HEK293 (cell line): ENCODE measurements at regions not wholly inside any gene's neighbourhood (a gene's known extent, or its start where the extent isn't known, plus 50 kb on each side); places are given as distances from the start of the nearest gene placed in this dataset.

Source experiments
- EGR2 ChIP-seq: fragments of 450-650 bp; formaldehyde crosslinking; IDR thresholded peaks from 2 replicates; pipeline ENCODE4 v1.5.1; 2016; ENCODE audit warnings: low read depth, missing biosample characterization, missing genetic modification characterization
- ELK4 ChIP-seq: IDR thresholded peaks from 2 replicates; pipeline ENCODE4 v1.6.1; 2011; ENCODE audit warnings: mild to moderate bottlenecking, low read depth, low read length, borderline replicate concordance
- GLI4 ChIP-seq: fragments of 450-650 bp; formaldehyde crosslinking; IDR thresholded peaks from 2 replicates; pipeline ENCODE4 v1.5.1; 2016; ENCODE audit warnings: missing biosample characterization, missing genetic modification characterization
- KLF9 ChIP-seq: fragments of 450-650 bp; formaldehyde crosslinking; IDR thresholded peaks from 2 replicates; pipeline ENCODE4 v1.5.1; 2016; ENCODE audit warnings: missing biosample characterization, missing genetic modification characterization, low read depth
- PRDM2 ChIP-seq: fragments of 450-650 bp; formaldehyde crosslinking; IDR thresholded peaks from 2 replicates; pipeline ENCODE4 v1.5.1; 2016; ENCODE audit warnings: missing biosample characterization, missing genetic modification characterization, borderline replicate concordance
- TRIM28 ChIP-seq: IDR thresholded peaks from 2 replicates; pipeline ENCODE4 v1.6.1; 2011; ENCODE audit warnings: low read length, control low read depth, borderline replicate concordance
- TSHZ1 ChIP-seq: fragments of 450-650 bp; formaldehyde crosslinking; IDR thresholded peaks from 2 replicates; pipeline ENCODE4 v1.5.1; 2016; ENCODE audit warnings: missing biosample characterization, missing genetic modification characterization, borderline replicate concordance
- ZBTB26 ChIP-seq: fragments of 450-650 bp; formaldehyde crosslinking; optimal IDR thresholded peaks from 2 replicates; pipeline ENCODE3; 2016; ENCODE audit warnings: missing biosample characterization, mild to moderate bottlenecking, missing genetic modification characterization
- ZBTB48 ChIP-seq: fragments of 450-650 bp; formaldehyde crosslinking; IDR thresholded peaks from 2 replicates; pipeline ENCODE4 v1.5.1; 2016; ENCODE audit warnings: missing biosample characterization, missing genetic modification characterization
- ZNF10 ChIP-seq: fragments of 450-650 bp; formaldehyde crosslinking; IDR thresholded peaks from 2 replicates; pipeline ENCODE4 v1.5.1; 2017; ENCODE audit warnings: missing biosample characterization, missing genetic modification characterization
- ZNF140 ChIP-seq: fragments of 450-650 bp; formaldehyde crosslinking; IDR thresholded peaks from 2 replicates; pipeline ENCODE4 v1.5.1; 2016; ENCODE audit warnings: missing biosample characterization, missing genetic modification characterization
- ZNF16 ChIP-seq: fragments of 450-650 bp; formaldehyde crosslinking; IDR thresholded peaks from 2 replicates; pipeline ENCODE4 v1.5.1; 2016; ENCODE audit warnings: low read depth, missing biosample characterization, missing genetic modification characterization
- ZNF239 ChIP-seq: fragments of 450-650 bp; formaldehyde crosslinking; IDR thresholded peaks from 2 replicates; pipeline ENCODE4 v1.5.1; 2016; ENCODE audit warnings: missing biosample characterization, missing genetic modification characterization
- ZNF248 ChIP-seq: fragments of 450-650 bp; formaldehyde crosslinking; IDR thresholded peaks from 2 replicates; pipeline ENCODE4 v1.5.1; 2017; ENCODE audit warnings: missing biosample characterization, missing genetic modification characterization
- ZNF292 ChIP-seq: fragments of 450-650 bp; formaldehyde crosslinking; IDR thresholded peaks from 2 replicates; pipeline ENCODE4 v1.5.1; 2016; ENCODE audit warnings: low read depth, missing biosample characterization, missing genetic modification characterization, borderline replicate concordance
- ZNF311 ChIP-seq: fragments of 450-650 bp; formaldehyde crosslinking; IDR thresholded peaks from 2 replicates; pipeline ENCODE4 v1.5.1; 2017; ENCODE audit warnings: missing biosample characterization, missing genetic modification characterization, borderline replicate concordance
- ZNF324 ChIP-seq: fragments of 450-650 bp; formaldehyde crosslinking; IDR thresholded peaks from 2 replicates; pipeline ENCODE4 v1.5.1; 2016; ENCODE audit warnings: missing biosample characterization, missing genetic modification characterization
- ZNF366 ChIP-seq: fragments of 450-650 bp; formaldehyde crosslinking; conservative IDR thresholded peaks from 2 replicates; pipeline ENCODE4 v1.5.1; 2016; ENCODE audit warnings: missing biosample characterization, missing genetic modification characterization
- ZNF398 ChIP-seq: fragments of 450-650 bp; formaldehyde crosslinking; IDR thresholded peaks from 2 replicates; pipeline ENCODE4 v1.5.1; 2017; ENCODE audit warnings: missing biosample characterization, missing genetic modification characterization
- ZNF48 ChIP-seq: fragments of 450-650 bp; formaldehyde crosslinking; IDR thresholded peaks from 2 replicates; pipeline ENCODE4 v1.5.1; 2016; ENCODE audit warnings: missing biosample characterization, missing genetic modification characterization
- ZNF488 ChIP-seq: fragments of 450-650 bp; formaldehyde crosslinking; IDR thresholded peaks from 2 replicates; pipeline ENCODE4 v1.5.1; 2016; ENCODE audit warnings: missing biosample characterization, missing genetic modification characterization
- ZNF544 ChIP-seq: fragments of 450-650 bp; formaldehyde crosslinking; IDR thresholded peaks from 2 replicates; pipeline ENCODE4 v1.5.0; 2017; ENCODE audit warnings: missing biosample characterization, missing genetic modification characterization
- ZNF548 ChIP-seq: fragments of 450-650 bp; formaldehyde crosslinking; IDR thresholded peaks from 2 replicates; pipeline ENCODE4 v1.5.1; 2016; ENCODE audit warnings: missing biosample characterization, missing genetic modification characterization
- ZNF707 ChIP-seq: fragments of 450-650 bp; formaldehyde crosslinking; IDR thresholded peaks from 2 replicates; pipeline ENCODE4 v1.5.1; 2016; ENCODE audit warnings: missing biosample characterization, missing genetic modification characterization
- ZNF76 ChIP-seq: fragments of 450-650 bp; formaldehyde crosslinking; IDR thresholded peaks from 2 replicates; pipeline ENCODE4; 2016; ENCODE audit warnings: low read depth, missing biosample characterization, missing genetic modification characterization, borderline replicate concordance
- ZSCAN16 ChIP-seq: fragments of 450-650 bp; formaldehyde crosslinking; IDR thresholded peaks from 2 replicates; pipeline ENCODE4 v1.5.1; 2016; ENCODE audit warnings: missing biosample characterization, missing genetic modification characterization

GRCh38 chr19:29890392-29890791 is 51.6 kb upstream of the URI1 start (continued):
- TF ChIP-seq PRDM2: no peak
- no peak for TF ChIP-seq TSHZ1 (tag by site-specific recombination)
- no peak for TF ChIP-seq ZNF48 (tag by site-specific recombination)
- no peak for TF ChIP-seq ZNF292
- TF ChIP-seq ZNF10: no peak
- no peak for TF ChIP-seq TRIM28
- TF ChIP-seq ZNF488 (tag by site-specific recombination): no peak
- TF ChIP-seq ZNF324 (tag by site-specific recombination): no peak
- no peak for TF ChIP-seq GLI4 (tag by site-specific recombination)
- TF ChIP-seq ZNF140 (tag by site-specific recombination): no peak
- TF ChIP-seq ZBTB48 (tag by site-specific recombination): 0 out of 2 replicates have a peak, but pooled peaks have one; percentile 15
- TF ChIP-seq ZNF544 (tag by site-specific recombination): no peak; the same call in 1 of the 2 replicates
- TF ChIP-seq ZNF548 (tag by site-specific recombination): no peak
- no peak for TF ChIP-seq ZSCAN16
- TF ChIP-seq ZNF366 (tag by site-specific recombination): peak; percentile 96
- no peak for TF ChIP-seq ZNF707
- no peak for TF ChIP-seq ZNF76 (tag by site-specific recombination)
- peak; percentile 50; the same call in 1 of the 2 replicates for TF ChIP-seq ZNF311 (tag by site-specific recombination)
- 0 out of 2 replicates have a peak, but pooled peaks have one; percentile 18 for TF ChIP-seq ZNF239
- TF ChIP-seq EGR2 (tag by site-specific recombination): peak; percentile 71
- no peak for TF ChIP-seq ZBTB26 (tag by site-specific recombination)
- TF ChIP-seq ZNF248 (tag by site-specific recombination): 0 out of 2 replicates have a peak, but pooled peaks have one; percentile 30
- TF ChIP-seq ZNF398: no peak
- no peak for TF ChIP-seq ELK4
- TF ChIP-seq ZNF16 (tag by site-specific recombination): no peak
- TF ChIP-seq KLF9: no peak
